Sigmoid colon (tissue), 4 donors: ENCODE measurements at regions not wholly inside any gene's neighbourhood (a gene's known extent, or its start where the extent isn't known, plus 50 kb on each side); places are given as distances from the start of the nearest gene placed in this dataset.

Experiments
- CTCF ChIP-seq, 4 experiments: fragments of 450-650 bp in 3 of 4; fragments of 200-600 bp in 1 of 4; IDR thresholded peaks; one replicate each; pipeline ENCODE4 v1.5.1; 2016 to 2019; ENCODE audit warnings: antibody characterized with exemption in 4 of 4, mild to moderate bottlenecking in 3 of 4, moderate library complexity in 2 of 4
- POLR2AphosphoS5 ChIP-seq, 4 donors: sonication (generic); formaldehyde crosslinking; IDR thresholded peaks; one replicate each; pipeline ENCODE4 v1.6.1; 2017; ENCODE audit warnings: antibody characterized with exemption in 4 of 4

DNA sequence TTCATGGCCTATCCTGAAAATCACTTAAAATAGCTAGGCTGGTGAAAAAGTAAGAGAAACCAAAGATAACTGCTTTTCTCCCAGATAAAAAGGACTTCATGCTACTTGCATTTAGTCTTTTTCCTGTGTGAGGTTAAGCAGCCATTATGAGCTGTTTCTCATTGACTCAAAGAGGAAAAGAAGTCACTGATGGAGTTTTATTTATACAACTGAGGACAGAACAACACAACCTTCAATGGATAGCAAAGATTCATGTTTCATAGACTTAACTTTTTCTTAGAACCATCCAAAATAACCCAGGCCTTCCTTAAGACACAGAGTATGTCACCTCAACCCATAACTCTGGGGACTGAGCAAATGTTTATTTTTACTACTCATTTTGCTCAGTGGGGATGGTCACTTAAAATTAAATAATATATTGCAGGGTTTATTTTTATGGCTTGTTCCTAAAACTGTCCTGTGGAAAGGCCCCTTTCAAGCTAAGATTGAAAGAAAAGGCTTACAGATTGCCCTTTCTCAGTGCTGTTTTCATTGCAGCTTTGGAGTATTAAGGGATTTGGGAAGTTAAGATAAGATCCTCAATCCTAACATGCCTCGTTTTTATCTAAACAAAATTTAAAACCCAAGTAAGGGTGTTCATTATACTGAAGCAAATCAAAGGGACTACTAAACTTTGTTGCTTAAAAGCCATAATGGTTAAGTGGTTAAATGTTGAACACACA lies 252.6 kb upstream of the MAD2L1 start:
- no peak for TF ChIP-seq POLR2AphosphoS5 (IDR thresholded peaks at IDR 0.05)
- no peak for TF ChIP-seq CTCF (IDR thresholded peaks at IDR 0.05)
